ENCODE measurements at regions not wholly inside any gene's neighbourhood (a gene's known extent, or its start where the extent isn't known, plus 50 kb on each side); places are given as distances from the start of the nearest gene placed in this dataset.

DNA sequence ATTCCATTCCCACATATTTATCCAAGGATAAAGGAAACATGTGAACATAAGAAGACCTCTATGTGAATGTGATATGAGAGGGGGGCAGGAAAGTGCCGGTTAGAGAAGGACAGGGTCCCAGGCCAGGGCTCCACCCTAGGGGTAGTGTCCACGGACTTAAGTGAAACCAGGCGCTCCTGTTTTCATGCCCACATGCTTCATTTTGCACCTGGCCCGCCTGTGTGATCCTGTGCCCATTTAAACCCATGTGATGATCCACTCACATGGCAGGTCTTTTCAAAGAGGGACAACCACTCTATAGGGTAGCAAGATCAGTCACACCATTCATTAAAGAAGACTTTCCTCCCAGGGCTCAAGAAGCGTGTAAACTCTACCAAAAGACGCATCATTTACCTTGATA, 865.3 kb upstream of the GJE1 start:
- Histone ChIP-seq H3K27me3 (ENCODE audit: low read depth, low read length) (no peaks in the 10 kb centered on the region), H3K9me3 (ENCODE audit: control insufficient read depth in 1 of 2, low read length in 2 of 2) (no peaks in the 10 kb centered on the region), H3K27ac (ENCODE audit: low read length) (no peak overlapping the region), H3K36me3 (ENCODE audit: control insufficient read depth in 1 of 2, insufficient read depth in 2 of 2, low read length in 2 of 2) (no peaks in the 10 kb centered on the region), H3K4me1 (ENCODE audit: control insufficient read depth in 1 of 2, insufficient read depth in 2 of 2, low read length in 2 of 2) (no peaks in the 10 kb centered on the region), H3K4me3 (ENCODE audit: low read depth in 1 of 2, low read length in 2 of 2) (no peak overlapping the region)

DNA sequence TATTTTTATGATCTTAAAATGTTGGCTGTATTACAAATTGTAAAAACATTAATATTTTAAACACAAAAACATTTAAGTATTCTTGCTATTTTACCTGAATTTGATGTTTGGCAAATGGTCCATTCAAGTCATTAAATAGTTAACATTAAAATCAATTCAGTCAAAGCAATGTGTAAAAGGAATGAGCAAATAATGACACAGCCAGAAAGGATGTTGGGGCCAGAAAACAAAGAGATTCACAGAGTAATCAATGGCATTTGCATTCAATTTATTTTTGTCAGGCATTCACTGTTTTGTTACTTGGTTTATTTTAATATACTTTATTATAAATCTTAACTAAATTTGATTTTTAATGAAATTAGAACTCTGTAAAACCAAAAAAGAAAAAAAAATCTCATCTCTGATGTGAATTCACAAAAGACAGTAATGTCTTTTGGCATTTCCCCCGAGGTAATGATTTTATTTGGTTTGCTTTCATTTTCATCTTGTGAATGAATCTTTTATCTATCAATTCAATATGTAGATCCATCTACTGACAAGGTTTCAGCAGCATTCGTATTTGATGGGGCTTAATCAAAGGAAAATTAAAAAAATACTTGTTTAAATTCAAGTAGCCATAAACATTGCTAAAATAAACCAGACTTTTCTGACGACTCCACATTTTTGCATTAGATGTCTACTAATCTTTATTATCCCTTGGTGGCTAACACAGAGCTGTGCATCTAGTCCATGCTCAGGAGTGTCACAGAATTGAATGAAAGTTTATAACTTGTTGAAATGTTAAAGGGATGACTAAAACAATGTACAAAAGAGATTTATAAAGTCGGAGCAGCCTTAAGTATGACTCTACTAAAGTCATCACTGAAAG, 866.7 kb upstream of the GJE1 start:
- Histone ChIP-seq H3K27me3 (ENCODE audit: low read depth, low read length) (no peaks in the 10 kb centered on the region), H3K4me3 (ENCODE audit: low read depth in 1 of 2, low read length in 2 of 2) (peak overlapping the region; percentile 31 to 35), H3K36me3 (ENCODE audit: control insufficient read depth in 1 of 2, insufficient read depth in 2 of 2, low read length in 2 of 2) (no peaks in the 10 kb centered on the region), H3K4me1 (ENCODE audit: control insufficient read depth in 1 of 2, insufficient read depth in 2 of 2, low read length in 2 of 2) (no peaks in the 10 kb centered on the region), H3K27ac (ENCODE audit: low read length) (no peak overlapping the region), H3K9me3 (ENCODE audit: control insufficient read depth in 1 of 2, low read length in 2 of 2) (no peaks in the 10 kb centered on the region)

DNA sequence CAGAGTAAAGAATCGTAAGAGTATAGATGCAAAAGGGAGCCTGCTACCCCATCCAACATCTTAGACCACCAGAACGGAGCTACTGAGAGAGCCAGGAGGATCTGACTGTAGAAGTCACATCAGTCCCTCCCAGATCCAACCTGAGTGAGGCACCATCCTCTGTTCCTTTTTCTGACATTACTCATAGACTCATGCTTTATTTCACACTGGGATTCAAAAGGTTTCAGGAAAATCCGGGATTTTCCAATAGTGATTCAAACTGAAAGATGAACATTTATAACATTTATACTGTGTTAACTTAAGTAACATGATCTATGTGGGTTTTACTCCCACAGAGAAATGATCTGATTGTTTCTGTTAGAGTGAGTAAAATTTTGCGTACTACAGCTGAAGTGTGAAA, 868.6 kb upstream of the GJE1 start:
- no peaks in the 10 kb centered on the region for H3K4me1 ChIP-seq (ENCODE audit: control insufficient read depth in 1 of 2, insufficient read depth in 2 of 2, low read length in 2 of 2)
- no peaks in the 10 kb centered on the region for H3K27me3 ChIP-seq (ENCODE audit: low read depth, low read length)
- H3K36me3 ChIP-seq (ENCODE audit: control insufficient read depth in 1 of 2, insufficient read depth in 2 of 2, low read length in 2 of 2) = no peaks in the 10 kb centered on the region
- no peak overlapping the region for H3K27ac ChIP-seq (ENCODE audit: low read length)
- no peak overlapping the region for H3K4me3 ChIP-seq (ENCODE audit: low read depth in 1 of 2, low read length in 2 of 2)
- no peaks in the 10 kb centered on the region for H3K9me3 ChIP-seq (ENCODE audit: control insufficient read depth in 1 of 2, low read length in 2 of 2)

DNA sequence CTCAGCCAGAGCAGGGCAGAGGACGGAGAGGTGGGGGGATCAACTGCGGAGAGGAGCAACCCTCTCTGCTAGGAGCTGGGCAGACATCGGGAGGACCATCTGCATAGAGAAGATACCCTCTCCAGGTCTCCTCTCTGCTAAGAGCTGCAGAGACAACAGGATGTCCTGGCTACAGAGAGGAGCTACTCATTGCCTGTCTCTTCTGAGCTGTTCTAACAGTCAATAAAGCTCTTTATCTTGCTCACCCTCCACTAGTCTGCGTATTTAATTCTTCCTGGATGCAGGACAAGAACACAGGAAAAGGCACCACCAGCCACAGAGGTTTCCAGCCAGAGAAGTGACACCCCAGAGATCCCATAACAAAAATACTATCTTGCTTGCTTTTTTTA, 871.1 kb upstream of the GJE1 start:
- Histone ChIP-seq H3K4me3 (ENCODE audit: low read depth in 1 of 2, low read length in 2 of 2) (no peak overlapping the region), H3K27me3 (ENCODE audit: low read depth, low read length) (no peaks in the 10 kb centered on the region), H3K27ac (ENCODE audit: low read length) (no peak overlapping the region), H3K36me3 (ENCODE audit: control insufficient read depth in 1 of 2, insufficient read depth in 2 of 2, low read length in 2 of 2) (no peaks in the 10 kb centered on the region), H3K9me3 (ENCODE audit: control insufficient read depth in 1 of 2, low read length in 2 of 2) (no peaks in the 10 kb centered on the region), H3K4me1 (ENCODE audit: control insufficient read depth in 1 of 2, insufficient read depth in 2 of 2, low read length in 2 of 2) (no peaks in the 10 kb centered on the region)

DNA sequence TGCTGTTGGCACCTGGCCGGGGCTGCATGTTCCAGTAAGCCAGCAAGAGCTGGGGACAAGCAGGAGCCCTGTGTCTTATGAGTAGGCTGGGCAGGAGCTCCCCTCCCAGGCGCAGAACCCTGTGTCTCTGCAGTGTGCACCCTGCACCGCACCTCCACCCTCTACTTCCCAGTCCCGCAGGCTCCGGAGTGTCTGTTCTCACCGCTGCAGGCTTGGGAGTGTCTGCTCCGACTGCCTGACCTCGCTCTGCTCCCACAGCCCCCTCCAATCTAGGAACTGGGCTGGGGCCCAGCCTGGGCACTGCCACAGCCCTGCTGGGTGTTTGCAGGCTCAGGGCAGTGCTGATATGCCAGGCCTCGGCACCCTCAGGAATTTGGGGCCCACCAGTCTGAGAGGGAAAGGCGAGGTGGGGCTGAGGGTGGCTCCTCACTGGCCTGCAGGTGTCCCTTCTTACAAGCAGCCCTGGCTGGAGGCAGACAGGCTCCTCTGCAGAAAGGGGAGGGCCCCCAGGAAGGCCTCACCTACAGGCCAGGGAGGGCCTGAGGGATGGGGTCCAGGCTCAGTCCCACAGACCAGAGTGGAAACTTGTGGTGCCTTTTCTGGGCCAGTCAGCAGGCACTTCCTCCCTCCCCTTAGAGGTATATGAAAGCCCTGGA, 871.6 kb upstream of the GJE1 start:
- Histone ChIP-seq H3K36me3 (ENCODE audit: control insufficient read depth in 1 of 2, insufficient read depth in 2 of 2, low read length in 2 of 2) (no peaks in the 10 kb centered on the region), H3K4me1 (ENCODE audit: control insufficient read depth in 1 of 2, insufficient read depth in 2 of 2, low read length in 2 of 2) (no peaks in the 10 kb centered on the region), H3K27me3 (ENCODE audit: low read depth, low read length) (no peaks in the 10 kb centered on the region), H3K9me3 (ENCODE audit: control insufficient read depth in 1 of 2, low read length in 2 of 2) (no peaks in the 10 kb centered on the region), H3K27ac (ENCODE audit: low read length) (no peak overlapping the region), H3K4me3 (ENCODE audit: low read depth in 1 of 2, low read length in 2 of 2) (no peak overlapping the region)

DNA sequence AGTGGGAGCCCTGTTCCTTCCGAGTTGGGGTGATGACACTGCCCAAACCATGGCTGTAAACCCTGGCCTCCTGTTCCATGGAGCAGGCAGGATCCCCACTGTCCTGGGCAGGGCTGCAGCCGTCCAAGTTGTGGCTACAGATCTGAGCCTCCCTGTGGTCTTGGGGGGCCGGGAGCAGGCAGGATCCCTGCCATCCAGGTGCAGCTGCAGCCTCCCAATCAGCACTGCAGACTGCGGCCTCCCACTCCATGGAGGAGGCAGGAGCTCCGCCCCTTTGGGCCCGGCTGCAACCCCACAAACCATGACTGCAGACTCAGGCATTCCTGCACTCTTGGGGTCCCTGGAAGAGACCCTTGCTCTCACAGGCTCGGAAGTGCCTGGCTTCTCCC, 872.1 kb upstream of the GJE1 start:
- no peaks in the 10 kb centered on the region for H3K4me1 ChIP-seq (ENCODE audit: control insufficient read depth in 1 of 2, insufficient read depth in 2 of 2, low read length in 2 of 2)
- H3K9me3 ChIP-seq (ENCODE audit: control insufficient read depth in 1 of 2, low read length in 2 of 2) = no peaks in the 10 kb centered on the region
- H3K4me3 ChIP-seq (ENCODE audit: low read depth in 1 of 2, low read length in 2 of 2) = no peak overlapping the region
- H3K27ac ChIP-seq (ENCODE audit: low read length) = no peak overlapping the region
- H3K36me3 ChIP-seq (ENCODE audit: control insufficient read depth in 1 of 2, insufficient read depth in 2 of 2, low read length in 2 of 2) = no peaks in the 10 kb centered on the region
- no peaks in the 10 kb centered on the region for H3K27me3 ChIP-seq (ENCODE audit: low read depth, low read length)

DNA sequence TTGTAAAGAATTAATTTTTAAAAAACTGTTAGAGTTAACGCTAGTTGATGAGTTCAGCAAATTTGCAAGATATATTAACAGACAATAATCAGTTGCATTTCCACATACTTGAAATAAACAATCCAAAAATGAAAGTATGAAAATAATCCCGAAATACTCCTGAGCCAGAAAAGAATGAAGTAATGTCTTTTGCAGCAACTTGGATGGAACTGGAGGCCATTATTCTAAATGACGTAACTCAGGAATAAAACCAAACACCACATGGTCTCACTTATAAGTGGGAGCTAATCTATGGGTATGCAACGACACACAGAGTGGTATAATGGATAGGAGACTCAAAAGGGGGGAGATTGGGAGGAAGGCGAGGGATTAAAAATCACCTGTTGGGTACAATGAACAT, 872.9 kb upstream of the GJE1 start:
- Histone ChIP-seq H3K4me3 (ENCODE audit: low read depth in 1 of 2, low read length in 2 of 2) (no peak overlapping the region), H3K4me1 (ENCODE audit: control insufficient read depth in 1 of 2, insufficient read depth in 2 of 2, low read length in 2 of 2) (no peaks in the 10 kb centered on the region), H3K27me3 (ENCODE audit: low read depth, low read length) (no peaks in the 10 kb centered on the region), H3K27ac (ENCODE audit: low read length) (no peak overlapping the region), H3K36me3 (ENCODE audit: control insufficient read depth in 1 of 2, insufficient read depth in 2 of 2, low read length in 2 of 2) (no peaks in the 10 kb centered on the region), H3K9me3 (ENCODE audit: control insufficient read depth in 1 of 2, low read length in 2 of 2) (no peaks in the 10 kb centered on the region)

DNA sequence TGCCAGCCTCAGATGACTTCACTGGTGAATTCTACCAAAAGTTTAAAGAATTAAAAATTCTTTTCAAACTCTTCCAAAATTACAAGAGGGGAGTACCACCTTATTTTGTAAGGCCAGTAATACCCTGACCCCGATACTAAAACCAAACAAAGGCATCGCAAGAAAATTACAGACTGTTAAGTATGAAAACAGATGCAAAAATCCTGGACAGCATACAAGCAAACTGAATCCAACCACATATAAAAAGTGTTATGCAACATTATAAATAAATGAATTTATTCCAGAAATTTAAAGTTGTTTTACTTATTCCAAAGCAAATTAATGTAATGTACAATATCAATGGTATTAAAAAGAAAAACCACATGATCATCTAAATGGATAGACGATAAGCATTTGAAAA, 873.6 kb upstream of the GJE1 start:
- H3K36me3 ChIP-seq (ENCODE audit: control insufficient read depth in 1 of 2, insufficient read depth in 2 of 2, low read length in 2 of 2) = no peaks in the 10 kb centered on the region
- H3K4me1 ChIP-seq (ENCODE audit: control insufficient read depth in 1 of 2, insufficient read depth in 2 of 2, low read length in 2 of 2) = no peaks in the 10 kb centered on the region
- H3K27me3 ChIP-seq (ENCODE audit: low read depth, low read length) = no peaks in the 10 kb centered on the region
- no peaks in the 10 kb centered on the region for H3K9me3 ChIP-seq (ENCODE audit: control insufficient read depth in 1 of 2, low read length in 2 of 2)
- no peak overlapping the region for H3K4me3 ChIP-seq (ENCODE audit: low read depth in 1 of 2, low read length in 2 of 2)
- no peak overlapping the region for H3K27ac ChIP-seq (ENCODE audit: low read length)

DNA sequence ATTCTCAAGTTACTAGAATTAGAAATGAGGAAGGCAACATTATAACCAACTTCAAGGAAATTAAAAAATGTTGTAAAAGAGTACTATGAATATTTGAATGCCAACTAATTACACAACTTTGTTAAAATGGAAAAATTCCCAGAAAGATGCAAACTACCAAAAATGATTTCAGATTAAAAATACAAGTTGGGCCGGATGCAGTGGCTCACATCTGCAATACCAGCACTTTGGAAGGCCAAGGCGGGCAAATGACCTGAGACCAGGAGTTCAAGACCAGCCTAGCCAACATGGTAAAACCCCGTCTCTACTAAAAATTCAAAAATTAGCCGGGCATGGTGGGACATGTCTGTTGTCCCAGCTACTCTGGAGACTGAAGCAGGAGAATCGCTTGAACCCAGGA, 874.2 kb upstream of the GJE1 start:
- Histone ChIP-seq H3K9me3 (ENCODE audit: control insufficient read depth in 1 of 2, low read length in 2 of 2) (no peaks in the 10 kb centered on the region), H3K4me3 (ENCODE audit: low read depth in 1 of 2, low read length in 2 of 2) (no peak overlapping the region), H3K27me3 (ENCODE audit: low read depth, low read length) (no peaks in the 10 kb centered on the region), H3K27ac (ENCODE audit: low read length) (no peak overlapping the region), H3K36me3 (ENCODE audit: control insufficient read depth in 1 of 2, insufficient read depth in 2 of 2, low read length in 2 of 2) (no peaks in the 10 kb centered on the region), H3K4me1 (ENCODE audit: control insufficient read depth in 1 of 2, insufficient read depth in 2 of 2, low read length in 2 of 2) (no peaks in the 10 kb centered on the region)

DNA sequence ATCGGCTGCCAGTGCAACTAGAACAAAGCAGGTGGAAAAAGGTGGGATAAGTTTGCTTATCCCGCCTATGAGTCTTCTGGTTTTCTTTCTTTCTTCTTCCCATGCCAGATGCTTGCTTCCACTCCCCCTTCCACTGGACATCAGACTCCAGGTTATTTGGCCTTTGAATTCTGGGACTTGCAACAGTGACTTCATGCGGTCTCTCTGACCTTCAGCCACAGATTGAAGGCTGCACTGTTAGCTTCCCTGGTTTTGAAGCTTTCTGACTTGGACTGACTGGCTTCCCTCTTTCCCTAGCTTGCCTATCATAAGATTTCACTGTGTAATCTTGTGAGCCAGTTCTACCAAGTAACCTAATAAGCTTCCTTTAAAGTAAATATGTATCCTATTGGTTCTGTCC, 878.4 kb upstream of the GJE1 start:
- Histone ChIP-seq H3K4me3 (ENCODE audit: low read depth in 1 of 2, low read length in 2 of 2) (no peak overlapping the region), H3K27me3 (ENCODE audit: low read depth, low read length) (no peaks in the 10 kb centered on the region), H3K9me3 (ENCODE audit: control insufficient read depth in 1 of 2, low read length in 2 of 2) (no peaks in the 10 kb centered on the region), H3K36me3 (ENCODE audit: control insufficient read depth in 1 of 2, insufficient read depth in 2 of 2, low read length in 2 of 2) (no peaks in the 10 kb centered on the region), H3K4me1 (ENCODE audit: control insufficient read depth in 1 of 2, insufficient read depth in 2 of 2, low read length in 2 of 2) (no peaks in the 10 kb centered on the region), H3K27ac (ENCODE audit: low read length) (no peak overlapping the region)

DNA sequence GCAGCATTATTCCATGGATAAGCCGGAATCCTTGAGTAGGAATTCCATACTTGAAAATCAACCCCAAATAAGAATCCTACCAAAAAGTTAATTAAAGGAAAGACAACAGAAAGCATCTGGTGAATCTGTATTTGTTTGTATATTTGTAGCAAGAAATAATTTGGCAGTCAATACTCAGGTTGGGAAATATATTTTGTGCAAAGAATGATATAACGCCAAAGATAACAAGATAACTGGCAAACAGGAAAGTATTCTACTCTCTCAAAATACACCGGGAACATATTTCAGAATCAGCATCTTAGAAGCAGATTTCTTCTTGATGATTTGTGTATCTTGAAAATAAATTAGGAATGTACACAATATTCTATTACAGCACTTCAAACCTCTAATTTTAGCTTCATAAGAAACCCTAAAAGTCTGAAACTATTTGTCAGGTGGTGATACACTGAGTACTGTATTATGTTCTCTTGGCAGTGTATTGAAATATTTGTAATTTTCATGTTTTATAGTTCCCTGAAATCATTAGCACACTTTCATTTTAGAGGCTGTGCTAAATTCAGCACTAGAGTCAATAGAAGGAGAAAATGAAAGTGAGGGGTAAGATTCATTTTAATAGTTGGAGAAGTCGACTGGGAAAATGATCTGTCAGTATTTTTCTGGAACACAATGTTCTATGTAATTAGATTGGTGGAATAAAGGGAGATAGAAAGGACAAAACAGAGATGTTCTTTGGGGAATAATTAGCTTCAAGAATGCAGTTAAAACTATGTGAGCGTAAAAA, 879.7 kb upstream of the GJE1 start:
- no peaks in the 10 kb centered on the region for H3K4me1 ChIP-seq (ENCODE audit: control insufficient read depth in 1 of 2, insufficient read depth in 2 of 2, low read length in 2 of 2)
- H3K4me3 ChIP-seq (ENCODE audit: low read depth in 1 of 2, low read length in 2 of 2) = peak overlapping the region in 1 of 2 donors; percentile 13
- no peaks in the 10 kb centered on the region for H3K9me3 ChIP-seq (ENCODE audit: control insufficient read depth in 1 of 2, low read length in 2 of 2)
- peak overlapping the region; percentile 58 for H3K27ac ChIP-seq (ENCODE audit: low read length)
- H3K27me3 ChIP-seq (ENCODE audit: low read depth, low read length) = no peaks in the 10 kb centered on the region
- no peaks in the 10 kb centered on the region for H3K36me3 ChIP-seq (ENCODE audit: control insufficient read depth in 1 of 2, insufficient read depth in 2 of 2, low read length in 2 of 2)
